NCI-H345 treated with DMSO at 0.1 percent for 48 hours (cell line): ENCODE measurements at regions not wholly inside any gene's neighbourhood (a gene's known extent, or its start where the extent isn't known, plus 50 kb on each side); places are given as distances from the start of the nearest gene placed in this dataset.

Experiments
- DNase-seq: peaks from one replicate; lab custom pipeline; 2025; ENCODE audit not compliant: unreplicated experiment; lab: John Stamatoyannopoulos, UW

DNA sequence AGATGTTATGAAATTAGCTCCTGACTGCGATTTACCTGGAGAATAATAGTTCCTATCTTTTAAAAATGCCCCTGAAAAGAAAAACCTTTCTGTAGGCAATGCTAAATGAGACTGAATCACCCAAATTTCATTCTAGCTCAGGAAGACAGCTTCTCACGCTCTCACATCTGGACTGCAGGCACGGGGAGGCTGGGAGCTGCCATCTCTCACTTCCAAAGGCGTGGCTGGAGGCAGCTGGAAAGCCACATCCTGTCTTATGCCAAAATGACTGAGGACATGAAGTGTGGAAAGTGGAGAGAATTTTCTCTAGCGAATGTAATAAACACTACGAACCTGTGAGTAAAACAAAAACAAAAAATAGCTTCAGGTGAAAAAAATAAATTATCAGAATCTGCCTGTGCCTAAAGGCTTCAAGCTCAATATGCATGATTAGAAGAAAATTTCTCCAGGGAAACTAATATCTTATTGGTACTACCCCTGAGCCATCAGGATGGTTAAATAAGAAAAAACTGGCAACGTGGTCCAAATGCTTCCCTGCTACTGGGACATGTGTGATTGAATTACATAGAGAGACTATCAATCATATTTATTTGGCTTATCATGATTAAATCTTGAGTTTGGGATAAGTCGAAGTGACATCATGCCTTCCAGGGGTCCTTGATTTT, 58.1 kb upstream of the UBL3 start:
- DNase-seq, result no peak

DNA sequence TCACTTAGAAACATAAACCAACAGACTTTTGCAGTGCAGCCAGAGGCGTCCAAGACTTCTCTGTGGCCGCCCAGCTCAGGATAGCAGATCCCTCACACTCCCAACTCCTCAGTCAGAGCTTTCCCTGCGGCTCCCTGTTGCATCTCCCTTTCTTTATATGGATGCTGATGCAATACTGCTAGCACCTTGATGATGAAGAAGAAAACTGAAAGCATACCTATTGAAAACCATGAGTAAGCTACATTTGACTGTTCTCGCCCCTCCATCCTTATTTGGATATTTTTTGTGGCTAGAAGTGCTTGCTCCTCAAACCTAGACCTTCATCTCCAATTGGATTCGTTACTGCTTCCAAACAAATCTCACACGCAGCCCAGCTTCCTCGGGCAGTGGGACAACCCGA, 57.3 kb upstream of the UBL3 start:
- no peak for DNase-seq

DNA sequence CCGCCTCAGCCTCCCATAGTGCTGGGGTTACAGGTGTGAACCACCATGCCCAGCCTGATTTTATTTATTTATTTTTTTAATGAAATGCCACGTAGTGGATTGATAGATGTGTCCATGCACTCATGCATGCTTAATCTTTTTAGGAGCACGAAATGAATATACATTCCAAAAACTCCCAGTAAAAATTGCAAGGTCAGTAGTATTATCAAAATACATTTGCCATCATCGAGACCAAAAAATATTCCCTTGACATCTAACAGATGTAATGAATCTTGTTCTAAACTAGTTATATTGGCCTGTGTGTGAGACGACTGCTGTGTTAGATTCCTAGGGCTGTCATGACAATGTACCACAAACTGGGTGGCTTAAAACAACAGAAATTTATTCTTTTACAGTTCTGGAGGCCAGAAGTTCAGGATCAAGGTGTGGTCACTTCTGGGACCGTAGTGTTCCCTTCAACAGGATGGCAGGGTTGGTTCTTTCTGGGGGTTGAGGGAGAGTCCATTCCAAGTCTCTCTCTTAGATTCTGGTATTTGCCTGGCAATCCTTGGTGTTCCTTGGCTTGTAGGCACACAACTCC, 56.1 kb upstream of the UBL3 start:
- DNase-seq, result no peak

DNA sequence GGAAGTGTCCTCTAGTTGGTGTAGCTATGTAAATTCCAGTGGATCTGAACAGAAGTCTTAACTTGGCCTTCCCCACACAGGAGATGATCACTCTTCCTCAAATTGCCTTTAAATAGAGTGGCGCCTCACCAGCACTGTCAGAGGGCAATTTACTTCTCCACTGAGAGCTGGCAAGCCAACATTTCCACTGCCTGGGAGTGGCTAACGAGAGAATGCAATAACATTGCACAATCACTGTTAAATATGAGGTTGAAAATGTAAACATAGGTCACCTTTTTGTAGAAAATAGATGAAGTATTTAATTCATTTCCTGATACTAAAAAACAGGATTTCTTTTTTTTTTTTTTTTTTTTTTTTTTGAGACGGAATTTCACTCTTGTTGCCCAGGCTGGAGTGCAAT, 55.4 kb upstream of the UBL3 start:
- DNase-seq, result no peak

DNA sequence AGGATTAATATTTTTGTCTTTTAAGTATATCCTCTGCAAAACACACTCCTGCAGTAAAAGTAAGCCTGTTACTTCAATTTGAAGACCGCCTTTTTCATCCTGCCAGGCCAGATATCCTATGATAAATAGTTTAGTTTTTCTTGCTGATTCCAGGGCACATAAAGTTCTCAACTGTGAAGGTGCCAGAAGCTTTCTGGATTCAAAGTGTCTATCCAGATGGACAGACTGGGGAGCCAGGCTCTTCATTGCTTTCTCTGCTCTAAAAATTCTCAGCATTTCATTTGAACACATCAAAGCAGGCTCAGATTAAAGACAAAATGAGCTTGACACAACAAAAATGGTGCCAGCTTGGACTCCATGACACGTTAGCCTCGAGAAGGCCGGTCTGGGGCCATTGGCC, 53.6 kb upstream of the UBL3 start:
- no peak for DNase-seq

DNA sequence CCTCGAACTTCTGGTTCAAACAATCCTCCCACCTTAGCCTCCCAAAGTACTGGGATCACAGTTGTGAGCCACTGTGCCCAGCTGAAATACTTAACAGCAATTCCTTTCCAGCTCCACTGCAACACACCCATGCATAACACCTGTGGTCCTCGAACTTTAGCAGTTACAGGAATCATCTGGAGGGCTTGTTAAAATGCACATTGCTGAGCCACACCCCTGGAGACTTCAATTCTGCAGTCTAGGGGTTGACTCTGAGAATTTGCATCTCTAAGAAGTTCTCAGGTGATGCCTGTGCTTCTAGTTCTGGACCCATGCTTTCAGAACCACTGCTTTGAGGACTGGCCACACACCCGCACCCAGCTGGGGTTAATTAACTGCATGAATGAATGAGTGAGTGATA, 53.1 kb upstream of the UBL3 start:
- no peak for DNase-seq

DNA sequence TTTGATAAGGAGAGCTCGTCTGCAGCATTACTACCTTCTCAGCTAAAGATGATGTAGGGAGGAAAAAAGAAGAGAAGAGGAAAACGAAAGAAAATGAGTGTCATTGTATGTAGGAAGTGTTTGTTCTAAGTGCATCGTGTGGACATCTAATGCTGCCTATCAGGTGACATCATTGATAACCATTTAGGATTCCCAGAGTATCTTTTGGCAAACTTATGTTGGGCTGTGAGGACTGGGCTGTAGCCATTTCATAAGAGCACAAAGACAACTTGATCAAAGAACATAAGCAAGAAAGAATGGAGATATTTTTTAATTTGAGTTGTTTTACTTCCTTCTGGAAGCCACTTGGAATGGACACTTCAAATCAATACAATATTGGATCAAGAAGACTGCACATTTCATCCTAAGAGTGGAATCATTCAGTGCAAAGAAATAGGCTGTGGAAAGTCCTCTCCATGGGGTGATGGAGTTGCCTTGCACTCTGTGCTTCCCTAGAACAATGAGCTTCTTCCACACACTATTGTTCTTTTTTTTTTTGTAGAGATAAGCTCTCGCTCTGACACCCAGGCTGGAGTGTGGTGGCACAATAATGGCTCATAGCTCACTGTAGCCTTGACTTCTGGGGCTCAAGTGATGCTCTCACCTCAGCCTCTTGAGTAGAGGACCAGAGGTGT, 52.4 kb upstream of the UBL3 start:
- DNase-seq, result no peak

DNA sequence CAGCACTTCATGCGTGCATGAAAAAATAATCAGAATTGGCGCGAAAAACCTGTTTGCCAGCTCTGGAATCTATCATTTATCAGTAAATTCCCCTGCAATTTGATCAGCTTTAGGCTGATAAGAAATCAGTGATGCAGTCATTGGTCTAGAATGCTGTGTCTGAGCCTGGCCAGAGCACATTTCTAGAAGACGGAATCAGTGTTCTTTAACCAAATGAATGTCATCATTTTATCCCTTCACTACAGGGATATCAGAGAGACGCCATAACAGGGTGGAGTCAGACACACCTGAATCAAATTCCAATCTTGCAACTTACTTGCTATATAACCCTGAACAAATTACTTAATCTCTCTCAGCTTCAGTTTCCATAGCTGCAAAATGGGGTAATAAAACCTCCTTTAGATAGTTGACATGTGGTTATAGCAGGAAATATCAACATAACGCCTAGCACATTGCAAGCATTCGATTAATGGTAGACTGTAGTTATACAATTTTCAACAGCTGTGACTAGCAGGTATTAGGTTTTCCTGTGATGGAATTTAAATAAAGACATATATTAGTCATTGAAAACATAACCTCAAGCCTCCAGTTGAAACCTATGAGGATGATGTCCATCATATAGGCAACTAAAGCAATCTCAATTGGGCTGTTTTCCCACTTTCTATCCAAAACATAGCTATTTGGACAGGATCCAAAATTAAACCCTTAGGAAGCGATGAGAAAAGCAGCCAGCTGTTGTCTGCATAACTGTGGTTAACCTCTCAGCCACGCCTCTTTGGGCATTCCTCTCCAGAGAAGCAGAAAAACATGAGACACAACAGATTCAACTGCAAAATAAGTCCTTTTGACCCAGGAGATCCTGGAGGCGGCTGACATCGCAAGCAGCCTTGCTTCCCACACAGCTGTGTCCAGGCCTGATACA, 51.6 kb upstream of the UBL3 start:
- no peak for DNase-seq
